ENCODE measurements at regions not wholly inside any gene's neighbourhood (a gene's known extent, or its start where the extent isn't known, plus 50 kb on each side); places are given as distances from the start of the nearest gene placed in this dataset.
"Not testable (repeated sequence)": the region's sequence is repeated elsewhere in the genome, so short reads cannot be mapped to it uniquely, and the experiment has no call there.

- Mint-ChIP-seq H3K9me3 (ENCODE audit: low read depth, unreplicated experiment) (peaks cover 10% of the 10 kb centered on the region), H3K27me3 (ENCODE audit: unreplicated experiment) (no peaks in the 10 kb centered on the region), H3K4me3 (ENCODE audit: low read depth, unreplicated experiment) (no peak overlapping the region), H3K27ac (ENCODE audit: unreplicated experiment) (no peak overlapping the region), H3K36me3 (ENCODE audit: insufficient read depth, unreplicated experiment) (no peaks in the 10 kb centered on the region), H3K4me1 (ENCODE audit: low read depth, unreplicated experiment) (no peaks in the 10 kb centered on the region)
- CTCF ChIA-PET, result no interaction called here
- no peak for TF ChIP-seq CTCF (IDR thresholded peaks at IDR 0.05; ENCODE audit: unreplicated experiment)
- no peak for DNase-seq
- no TSS peak for BruUV-seq (replicated peaks)
- intact Hi-C loops (cut with micrococcal nuclease; ENCODE audit: unreplicated experiment), result no loop called here
Measured at GRCh38 chr19:28118235-28118634, 1094.7 kb downstream of the UQCRFS1 start.

DNA sequence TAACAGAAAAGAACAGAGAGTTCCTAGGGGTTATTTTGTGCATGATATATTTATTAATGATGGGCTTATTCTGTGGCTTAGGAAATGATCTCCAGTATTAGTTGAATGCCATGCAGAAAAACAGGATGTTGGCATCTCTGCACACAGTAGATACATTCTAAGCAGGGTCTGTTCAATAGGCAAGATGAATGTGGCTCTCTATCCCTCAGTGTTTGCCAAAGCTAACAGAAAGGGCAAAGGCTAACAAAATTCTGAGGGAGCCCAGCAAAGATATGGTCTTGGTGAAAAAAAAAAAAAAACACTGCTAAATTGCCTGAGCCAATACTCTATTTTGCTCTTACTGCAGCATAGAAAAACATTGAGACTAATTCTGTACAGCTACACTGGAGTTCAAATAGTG is 1095.8 kb downstream of the UQCRFS1 start:
- Mint-ChIP-seq H3K9me3 (ENCODE audit: low read depth, unreplicated experiment) (peaks cover 10% of the 10 kb centered on the region), H3K4me3 (ENCODE audit: low read depth, unreplicated experiment) (no peak overlapping the region), H3K27me3 (ENCODE audit: unreplicated experiment) (no peaks in the 10 kb centered on the region), H3K36me3 (ENCODE audit: insufficient read depth, unreplicated experiment) (no peaks in the 10 kb centered on the region), H3K4me1 (ENCODE audit: low read depth, unreplicated experiment) (no peaks in the 10 kb centered on the region), H3K27ac (ENCODE audit: unreplicated experiment) (no peak overlapping the region)
- CTCF ChIA-PET, result no interaction called here
- BruUV-seq (replicated peaks), result no TSS peak
- no peak for DNase-seq
- TF ChIP-seq CTCF (IDR thresholded peaks at IDR 0.05; ENCODE audit: unreplicated experiment), result no peak
- intact Hi-C loops (cut with micrococcal nuclease; ENCODE audit: unreplicated experiment), result no loop called here

GRCh38 chr19:28116379-28116778 is 1096.6 kb downstream of the UQCRFS1 start:
- H3K27me3 Mint-ChIP-seq (ENCODE audit: unreplicated experiment); H3K9me3 Mint-ChIP-seq (ENCODE audit: low read depth, unreplicated experiment); H3K4me1 Mint-ChIP-seq (ENCODE audit: low read depth, unreplicated experiment); CTCF ChIA-PET; H3K4me3 Mint-ChIP-seq (ENCODE audit: low read depth, unreplicated experiment); H3K36me3 Mint-ChIP-seq (ENCODE audit: insufficient read depth, unreplicated experiment); DNase-seq; H3K27ac Mint-ChIP-seq (ENCODE audit: unreplicated experiment); intact Hi-C loops (cut with micrococcal nuclease; ENCODE audit: unreplicated experiment); BruUV-seq (replicated peaks): not testable (repeated sequence)

- Mint-ChIP-seq H3K9me3 (ENCODE audit: low read depth, unreplicated experiment) (peaks cover 11% of the 10 kb centered on the region), H3K27ac (ENCODE audit: unreplicated experiment) (no peak overlapping the region), H3K4me1 (ENCODE audit: low read depth, unreplicated experiment) (no peaks in the 10 kb centered on the region)
Measured at GRCh38 chr19:28103921-28104320, 1109.0 kb downstream of the UQCRFS1 start.

GRCh38 chr19:28084659-28085157 is 1128.2 kb downstream of the UQCRFS1 start:
- intact Hi-C loops (cut with micrococcal nuclease; ENCODE audit: unreplicated experiment); H3K27me3 Mint-ChIP-seq (ENCODE audit: unreplicated experiment); BruUV-seq (replicated peaks); H3K36me3 Mint-ChIP-seq (ENCODE audit: insufficient read depth, unreplicated experiment); CTCF ChIA-PET; H3K27ac Mint-ChIP-seq (ENCODE audit: unreplicated experiment); H3K4me1 Mint-ChIP-seq (ENCODE audit: low read depth, unreplicated experiment); H3K4me3 Mint-ChIP-seq (ENCODE audit: low read depth, unreplicated experiment); DNase-seq: not testable (repeated sequence)
- H3K9me3 Mint-ChIP-seq (ENCODE audit: low read depth, unreplicated experiment), result peaks cover 18% of the 10 kb centered on the region

More at GRCh38 chr19:28103921-28104320, 1109.0 kb downstream of the UQCRFS1 start:
- CTCF ChIA-PET, result no interaction called here
- no TSS peak for BruUV-seq (replicated peaks)
- H3K36me3 Mint-ChIP-seq (ENCODE audit: insufficient read depth, unreplicated experiment), result no peaks in the 10 kb centered on the region
- TF ChIP-seq CTCF (IDR thresholded peaks at IDR 0.05; ENCODE audit: unreplicated experiment), result no peak
- H3K4me3 Mint-ChIP-seq (ENCODE audit: low read depth, unreplicated experiment), result no peak overlapping the region
- no peaks in the 10 kb centered on the region for H3K27me3 Mint-ChIP-seq (ENCODE audit: unreplicated experiment)
- DNase-seq, result no peak
- intact Hi-C loops (cut with micrococcal nuclease; ENCODE audit: unreplicated experiment), result no loop called here

All from Calu3 (cell line).